Ishikawa (cell line): ENCODE measurements at regions not wholly inside any gene's neighbourhood (a gene's known extent, or its start where the extent isn't known, plus 50 kb on each side); places are given as distances from the start of the nearest gene placed in this dataset.

Source experiments
- CEBPB ChIP-seq: IDR thresholded peaks from 2 replicates; pipeline ENCODE4 v1.6.1; 2012
- CREB1 ChIP-seq: IDR thresholded peaks from 2 replicates; pipeline ENCODE4 v1.6.1; 2012; ENCODE audit warnings: low read depth
- EGR1 ChIP-seq: IDR thresholded peaks from 2 replicates; pipeline ENCODE4 v1.6.1; 2012
- EP300 ChIP-seq: IDR thresholded peaks from 2 replicates; pipeline ENCODE4 v1.6.1; 2012; ENCODE audit warnings: borderline replicate concordance
- FOXM1 ChIP-seq: IDR thresholded peaks from 2 replicates; pipeline ENCODE4 v1.6.1; 2012; ENCODE audit warnings: low read depth, borderline replicate concordance
- MAX ChIP-seq: IDR thresholded peaks from 2 replicates; pipeline ENCODE4 v1.6.1; 2012
- NFIC ChIP-seq: IDR thresholded peaks from 2 replicates; pipeline ENCODE4 v1.6.1; 2012
- RAD21 ChIP-seq: IDR thresholded peaks from 2 replicates; pipeline ENCODE4 v1.6.1; 2012; ENCODE audit warnings: low read depth
- REST ChIP-seq: IDR thresholded peaks from 2 replicates; pipeline ENCODE4 v1.6.1; 2012; ENCODE audit warnings: low read depth, mild to moderate bottlenecking
- TAF1 ChIP-seq: IDR thresholded peaks from 2 replicates; pipeline ENCODE4 v1.6.1; 2012; ENCODE audit warnings: low read depth, mild to moderate bottlenecking
- TCF12 ChIP-seq: IDR thresholded peaks from 2 replicates; pipeline ENCODE4 v1.6.1; 2012; ENCODE audit warnings: low read depth
- TEAD4 ChIP-seq: IDR thresholded peaks from 2 replicates; pipeline ENCODE4 v1.6.1; 2012
- USF1 ChIP-seq: IDR thresholded peaks from 2 replicates; pipeline ENCODE4 v1.6.1; 2012
- YY1 ChIP-seq: IDR thresholded peaks from 2 replicates; pipeline ENCODE4 v1.6.1; 2012; ENCODE audit warnings: low read depth
- ZBTB7A ChIP-seq: IDR thresholded peaks from 2 replicates; pipeline ENCODE4 v1.6.1; 2012; ENCODE audit warnings: low read depth

GRCh38 chr2:19841918-19842693 lies 59.7 kb downstream of the TTC32 start:
- TF ChIP-seq TCF12 (no peak), NFIC (no peak), EP300 (no peak), TAF1 (no peak), CREB1 (no peak), MAX (no peak), REST (no peak), CEBPB (no peak), FOXM1 (no peak)

GRCh38 chr2:19839438-19839837 lies 62.3 kb downstream of the TTC32 start:
- TF ChIP-seq CREB1 = no peak
- no peak for TF ChIP-seq NFIC
- no peak for TF ChIP-seq USF1
- no peak for TF ChIP-seq ZBTB7A
- no peak for TF ChIP-seq YY1
- TF ChIP-seq MAX = no peak
- no peak for TF ChIP-seq TAF1
- TF ChIP-seq FOXM1 = no peak

- TF ChIP-seq MAX (no peak), FOXM1 (no peak), TCF12 (no peak), ZBTB7A (no peak), REST (no peak), TAF1 (no peak), CEBPB (no peak), YY1 (no peak), EP300 (no peak), USF1 (no peak), TEAD4 (no peak), EGR1 (no peak), RAD21 (no peak), NFIC (no peak)
Measured at GRCh38 chr2:19838616-19839015, 63.2 kb downstream of the TTC32 start.

GRCh38 chr2:19837235-19837766 lies 64.5 kb downstream of the TTC32 start:
- TF ChIP-seq CREB1 = no peak
- no peak for TF ChIP-seq MAX
- TF ChIP-seq CEBPB = no peak
- no peak for TF ChIP-seq TAF1

GRCh38 chr2:19835781-19836281 lies 66.0 kb downstream of the TTC32 start:
- no peak for TF ChIP-seq TEAD4
- no peak for TF ChIP-seq MAX
- TF ChIP-seq EP300 = no peak
- TF ChIP-seq RAD21 = no peak
- no peak for TF ChIP-seq REST
- TF ChIP-seq USF1 = no peak
- TF ChIP-seq EGR1 = no peak
- TF ChIP-seq CREB1 = no peak
- TF ChIP-seq TAF1 = no peak
- no peak for TF ChIP-seq TCF12
- no peak for TF ChIP-seq CEBPB
- TF ChIP-seq NFIC = no peak
- TF ChIP-seq FOXM1 = no peak
